ENCODE measurements at regions not wholly inside any gene's neighbourhood (a gene's known extent, or its start where the extent isn't known, plus 50 kb on each side); places are given as distances from the start of the nearest gene placed in this dataset.

- Histone ChIP-seq H3K27ac (no peak overlapping the region), H3K27me3 (no peaks in the 10 kb centered on the region), H3K36me3 (no peaks in the 10 kb centered on the region), H3K4me3 (no peak overlapping the region), H3K4me1 (peaks cover 0 to 9% (median 0%) of the 10 kb centered on the region in 9 donors), H3K9me3 (peaks cover 0 to 4% (median 0%) of the 10 kb centered on the region in 11 donors)
- ATAC-seq, result no peak
- DNase-seq, result no peak
- WGBS, 2 donors, result 72 to 77% methylated on average over 1 of the region's 1 CpG
- intact Hi-C loops (cut with DNase I), result no loop called here
- TF ChIP-seq, protein P1, sequence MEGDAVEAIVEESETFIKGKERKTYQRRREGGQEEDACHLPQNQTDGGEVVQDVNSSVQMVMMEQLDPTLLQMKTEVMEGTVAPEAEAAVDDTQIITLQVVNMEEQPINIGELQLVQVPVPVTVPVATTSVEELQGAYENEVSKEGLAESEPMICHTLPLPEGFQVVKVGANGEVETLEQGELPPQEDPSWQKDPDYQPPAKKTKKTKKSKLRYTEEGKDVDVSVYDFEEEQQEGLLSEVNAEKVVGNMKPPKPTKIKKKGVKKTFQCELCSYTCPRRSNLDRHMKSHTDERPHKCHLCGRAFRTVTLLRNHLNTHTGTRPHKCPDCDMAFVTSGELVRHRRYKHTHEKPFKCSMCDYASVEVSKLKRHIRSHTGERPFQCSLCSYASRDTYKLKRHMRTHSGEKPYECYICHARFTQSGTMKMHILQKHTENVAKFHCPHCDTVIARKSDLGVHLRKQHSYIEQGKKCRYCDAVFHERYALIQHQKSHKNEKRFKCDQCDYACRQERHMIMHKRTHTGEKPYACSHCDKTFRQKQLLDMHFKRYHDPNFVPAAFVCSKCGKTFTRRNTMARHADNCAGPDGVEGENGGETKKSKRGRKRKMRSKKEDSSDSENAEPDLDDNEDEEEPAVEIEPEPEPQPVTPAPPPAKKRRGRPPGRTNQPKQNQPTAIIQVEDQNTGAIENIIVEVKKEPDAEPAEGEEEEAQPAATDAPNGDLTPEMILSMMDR (IDR thresholded peaks at IDR 0.05), result no peak
Observed at GRCh38 chr10:36577126-36577525, 548.3 kb upstream of the ANKRD30A start.

GRCh38 chr10:36574207-36574606, 551.2 kb upstream of the ANKRD30A start:
- ATAC-seq, result no peak
- Histone ChIP-seq H3K27me3 (no peaks in the 10 kb centered on the region), H3K9me3 (peaks cover 0 to 4% (median 0%) of the 10 kb centered on the region in 11 donors), H3K36me3 (no peaks in the 10 kb centered on the region), H3K27ac (no peak overlapping the region), H3K4me3 (no peak overlapping the region), H3K4me1 (peaks cover 0 to 9% (median 0%) of the 10 kb centered on the region in 9 donors)
- DNase-seq, result no peak
- intact Hi-C loops (cut with DNase I), result no loop called here
- TF ChIP-seq, protein P1 (IDR thresholded peaks at IDR 0.05), result no peak

GRCh38 chr10:36573246-36573645, 552.2 kb upstream of the ANKRD30A start:
- ATAC-seq (no peak), DNase-seq (no peak)
- H3K27ac ChIP-seq, result no peak overlapping the region
- H3K9me3 ChIP-seq, result peaks cover 0 to 4% (median 0%) of the 10 kb centered on the region in 11 donors
- intact Hi-C loops (cut with DNase I), result no loop called here
- peaks cover 0 to 9% (median 0%) of the 10 kb centered on the region in 9 donors for H3K4me1 ChIP-seq
- no peaks in the 10 kb centered on the region for H3K36me3 ChIP-seq
- H3K27me3 ChIP-seq, result no peaks in the 10 kb centered on the region
- TF ChIP-seq, protein P1 (IDR thresholded peaks at IDR 0.05), result no peak
- H3K4me3 ChIP-seq, result no peak overlapping the region
- WGBS, 2 donors, result 55 to 64% methylated on average over 2 of the region's 2 CpGs

GRCh38 chr10:36564433-36564832, 561.0 kb upstream of the ANKRD30A start:
- WGBS, 2 donors, result 71 to 73% methylated on average over 4 of the region's 4 CpGs
- ATAC-seq, result no peak
- TF ChIP-seq, protein P1 (IDR thresholded peaks at IDR 0.05), result no peak
- H3K9me3 ChIP-seq, result no peaks in the 10 kb centered on the region
- H3K4me3 ChIP-seq, result no peak overlapping the region
- intact Hi-C loops (cut with DNase I), result no loop called here
- no peaks in the 10 kb centered on the region for H3K27me3 ChIP-seq
- no peak overlapping the region for H3K27ac ChIP-seq
- no peak for DNase-seq
- no peaks in the 10 kb centered on the region for H3K36me3 ChIP-seq
- H3K4me1 ChIP-seq, result no peaks in the 10 kb centered on the region

Data from heart right ventricle (tissue), 16 donors.